OCI-LY1 (cell line): ENCODE measurements at regions not wholly inside any gene's neighbourhood (a gene's known extent, or its start where the extent isn't known, plus 50 kb on each side); places are given as distances from the start of the nearest gene placed in this dataset.

ENCODE experiments used
- H2AFZ ChIP-seq: fragments of 200-600 bp; sonication (generic), shearing (Covaris generic); 2 replicates; pipeline ENCODE4 v1.6.0; 2014; ENCODE audit warnings: antibody characterized with exemption, mild to moderate bottlenecking, low read length
- H3F3A ChIP-seq: fragments of 200-600 bp; sonication (generic), shearing (Covaris generic); 2 replicates; pipeline ENCODE4 v1.6.0; 2014; ENCODE audit warnings: mild to moderate bottlenecking, antibody characterized with exemption, low read length, moderate library complexity; ENCODE audit not compliant: insufficient read depth
- H3K27ac ChIP-seq: fragments of 200-600 bp; sonication (generic); 2 replicates; pipeline ENCODE4 v1.5.1; 2014; ENCODE audit warnings: low read length, mixed run types, mild to moderate bottlenecking, low read depth; ENCODE audit not compliant: poor library complexity, severe bottlenecking
- H3K27me3 ChIP-seq: fragments of 200-600 bp; sonication (generic); 2 replicates; pipeline ENCODE4 v1.6.0; 2014; ENCODE audit warnings: antibody characterized with exemption, mild to moderate bottlenecking, low read length, moderate library complexity; ENCODE audit not compliant: insufficient read depth
- H3K36me3 ChIP-seq: fragments of 200-600 bp; sonication (generic); 2 replicates; pipeline ENCODE4 v1.6.1; 2014; ENCODE audit warnings: mild to moderate bottlenecking, antibody characterized with exemption, low read length, moderate library complexity, mixed read lengths; ENCODE audit not compliant: insufficient read depth
- H3K4me1 ChIP-seq: fragments of 200-600 bp; sonication (generic); 2 replicates; pipeline ENCODE4 v1.5.1; 2014; ENCODE audit warnings: mild to moderate bottlenecking, low read length, moderate library complexity; ENCODE audit not compliant: insufficient read depth, severe bottlenecking
- H3K4me2 ChIP-seq: fragments of 200-600 bp; sonication (generic), shearing (Covaris generic); 2 replicates; pipeline ENCODE4 v1.6.1; 2014; ENCODE audit warnings: low read length
- H3K4me3 ChIP-seq: fragments of 200-600 bp; sonication (generic); 2 replicates; pipeline ENCODE4 v1.5.1; 2014; ENCODE audit warnings: low read length, low read depth, mild to moderate bottlenecking, mixed read lengths; ENCODE audit not compliant: poor library complexity, severe bottlenecking
- H3K79me2 ChIP-seq: fragments of 200-600 bp; shearing (Covaris generic); 2 replicates; pipeline ENCODE4 v1.6.1; 2016; ENCODE audit warnings: mixed run types, low read length, mixed read lengths; ENCODE audit not compliant: insufficient read depth
- H3K9ac ChIP-seq: fragments of 200-600 bp; sonication (generic), shearing (Covaris generic); 2 replicates; pipeline ENCODE4 v1.6.1; 2014; ENCODE audit warnings: mild to moderate bottlenecking, low read length, mixed read lengths
- H3K9me2 ChIP-seq: fragments of 200-600 bp; sonication (generic), shearing (Covaris generic); 2 replicates; pipeline ENCODE4 v1.6.1; 2014; ENCODE audit warnings: low read depth, mild to moderate bottlenecking, low read length, mixed read lengths
- H3K9me3 ChIP-seq: fragments of 200-600 bp; shearing (Covaris generic); 2 replicates; pipeline ENCODE4 v1.6.1; 2014; ENCODE audit warnings: low read length, mixed read lengths
- H4K20me1 ChIP-seq: fragments of 200-600 bp; sonication (generic), shearing (Covaris generic); 2 replicates; pipeline ENCODE4 v1.6.0; 2016; ENCODE audit warnings: mild to moderate bottlenecking, low read length; ENCODE audit not compliant: insufficient read depth
- EZH2 ChIP-seq: fragments of 200-600 bp; sonication (generic), shearing (Covaris generic); IDR thresholded peaks from 2 replicates; pipeline ENCODE4 v1.8.0; 2017; ENCODE audit warnings: borderline replicate concordance, mixed run types, mild to moderate bottlenecking, antibody characterized with exemption, low read length, moderate library complexity, mixed read lengths
- TF ChIP-seq, protein P1 (sequence below): fragments of 200-600 bp; sonication (generic), shearing (Covaris generic); IDR thresholded peaks from 2 replicates; pipeline ENCODE4 v1.5.1; 2017; ENCODE audit warnings: mild to moderate bottlenecking, antibody characterized with exemption, low read length, moderate library complexity, mixed read lengths

- Histone ChIP-seq H3K9me3 (no peaks in the 10 kb centered on the region), H3K9me2 (no peaks in the 10 kb centered on the region), H2AFZ (no peak overlapping the region), H4K20me1 (no peaks in the 10 kb centered on the region), H3K4me3 (no peak overlapping the region), H3K27me3 (no peaks in the 10 kb centered on the region), H3K4me1 (peaks cover 43% of the 10 kb centered on the region), H3K9ac (no peak overlapping the region), H3F3A (no peaks in the 10 kb centered on the region), H3K36me3 (no peaks in the 10 kb centered on the region), H3K79me2 (no peaks in the 10 kb centered on the region), H3K4me2 (no peak overlapping the region), H3K27ac (peak overlapping the region; percentile 31)
- TF ChIP-seq, protein P1, sequence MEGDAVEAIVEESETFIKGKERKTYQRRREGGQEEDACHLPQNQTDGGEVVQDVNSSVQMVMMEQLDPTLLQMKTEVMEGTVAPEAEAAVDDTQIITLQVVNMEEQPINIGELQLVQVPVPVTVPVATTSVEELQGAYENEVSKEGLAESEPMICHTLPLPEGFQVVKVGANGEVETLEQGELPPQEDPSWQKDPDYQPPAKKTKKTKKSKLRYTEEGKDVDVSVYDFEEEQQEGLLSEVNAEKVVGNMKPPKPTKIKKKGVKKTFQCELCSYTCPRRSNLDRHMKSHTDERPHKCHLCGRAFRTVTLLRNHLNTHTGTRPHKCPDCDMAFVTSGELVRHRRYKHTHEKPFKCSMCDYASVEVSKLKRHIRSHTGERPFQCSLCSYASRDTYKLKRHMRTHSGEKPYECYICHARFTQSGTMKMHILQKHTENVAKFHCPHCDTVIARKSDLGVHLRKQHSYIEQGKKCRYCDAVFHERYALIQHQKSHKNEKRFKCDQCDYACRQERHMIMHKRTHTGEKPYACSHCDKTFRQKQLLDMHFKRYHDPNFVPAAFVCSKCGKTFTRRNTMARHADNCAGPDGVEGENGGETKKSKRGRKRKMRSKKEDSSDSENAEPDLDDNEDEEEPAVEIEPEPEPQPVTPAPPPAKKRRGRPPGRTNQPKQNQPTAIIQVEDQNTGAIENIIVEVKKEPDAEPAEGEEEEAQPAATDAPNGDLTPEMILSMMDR, result no peak
- TF ChIP-seq EZH2, result no peak
These were observed 76.8 kb upstream of the PELI1 start for GRCh38 chr2:64220894-64221617.

DNA sequence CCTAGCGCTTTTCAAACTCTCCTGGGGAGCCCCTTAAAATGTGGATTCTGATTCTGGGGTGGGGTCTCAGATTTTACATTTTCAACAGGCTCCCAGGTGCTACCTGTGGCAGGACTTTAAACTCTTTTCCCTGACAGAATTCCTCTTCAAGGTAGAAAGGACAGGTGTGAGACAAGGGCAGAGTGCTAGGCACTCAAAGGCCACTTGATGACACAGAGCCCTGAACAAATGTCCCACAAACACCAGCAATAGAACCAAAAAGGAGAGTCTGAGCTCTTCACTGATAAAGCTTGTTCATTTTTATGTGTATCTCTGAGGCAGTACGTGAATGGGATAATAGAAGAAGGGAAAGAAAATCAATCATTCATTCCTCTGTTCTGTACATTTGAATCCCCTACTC lies 77.7 kb upstream of the PELI1 start:
- Histone ChIP-seq H3K4me1 (peaks cover 43% of the 10 kb centered on the region), H3K9me3 (no peaks in the 10 kb centered on the region), H3K79me2 (no peaks in the 10 kb centered on the region), H3K27me3 (no peaks in the 10 kb centered on the region), H3K4me3 (no peak overlapping the region), H3K36me3 (no peaks in the 10 kb centered on the region), H3K27ac (no peak overlapping the region), H3K4me2 (no peak overlapping the region), H2AFZ (no peak overlapping the region), H3F3A (no peaks in the 10 kb centered on the region), H3K9me2 (no peaks in the 10 kb centered on the region), H3K9ac (no peak overlapping the region), H4K20me1 (no peaks in the 10 kb centered on the region)
- no peak for TF ChIP-seq EZH2
- TF ChIP-seq, protein P1, result no peak

- Histone ChIP-seq H3K27ac (no peak overlapping the region), H3K79me2 (no peaks in the 10 kb centered on the region), H3K4me2 (no peak overlapping the region), H3K4me1 (peaks cover 39% of the 10 kb centered on the region), H3K9ac (no peak overlapping the region), H2AFZ (no peak overlapping the region), H3K9me3 (no peaks in the 10 kb centered on the region), H4K20me1 (no peaks in the 10 kb centered on the region), H3K4me3 (no peak overlapping the region), H3K27me3 (no peaks in the 10 kb centered on the region), H3K36me3 (no peaks in the 10 kb centered on the region), H3K9me2 (no peaks in the 10 kb centered on the region), H3F3A (no peaks in the 10 kb centered on the region)
- no peak for TF ChIP-seq EZH2
- TF ChIP-seq, protein P1, result no peak
These were observed 78.1 kb upstream of the PELI1 start for GRCh38 chr2:64222351-64222750.
